HEK293 (cell line): ENCODE measurements at regions not wholly inside any gene's neighbourhood (a gene's known extent, or its start where the extent isn't known, plus 50 kb on each side); places are given as distances from the start of the nearest gene placed in this dataset.

Experiments
- KLF1 ChIP-seq: fragments of 450-650 bp; formaldehyde crosslinking; IDR thresholded peaks from 2 replicates; pipeline ENCODE4 v1.5.1; 2016; ENCODE audit warnings: missing biosample characterization, missing genetic modification characterization
- KLF7 ChIP-seq: fragments of 450-650 bp; formaldehyde crosslinking; IDR thresholded peaks from 2 replicates; pipeline ENCODE4 v1.5.1; 2016; ENCODE audit warnings: missing biosample characterization, missing genetic modification characterization, borderline replicate concordance
- SP2 ChIP-seq: fragments of 450-650 bp; formaldehyde crosslinking; IDR thresholded peaks from 2 replicates; pipeline ENCODE4 v1.5.1; 2016; ENCODE audit warnings: missing biosample characterization, missing genetic modification characterization
- TCF7L2 ChIP-seq: IDR thresholded peaks from 2 replicates; pipeline ENCODE4 v1.6.1; 2011; ENCODE audit warnings: low read depth, mild to moderate bottlenecking, inconsistent platforms, low read length, moderate library complexity, borderline replicate concordance
- YY1 ChIP-seq: fragments of 450-650 bp; formaldehyde crosslinking; IDR thresholded peaks from 2 replicates; pipeline ENCODE4 v1.5.1; 2018; ENCODE audit warnings: missing biosample characterization, missing genetic modification characterization
- ZNF23 ChIP-seq: fragments of 450-650 bp; formaldehyde crosslinking; IDR thresholded peaks from 2 replicates; pipeline ENCODE4 v1.5.1; 2016; ENCODE audit warnings: missing biosample characterization, missing genetic modification characterization, borderline replicate concordance
- ZNF239 ChIP-seq: fragments of 450-650 bp; formaldehyde crosslinking; IDR thresholded peaks from 2 replicates; pipeline ENCODE4 v1.5.1; 2016; ENCODE audit warnings: missing biosample characterization, missing genetic modification characterization
- ZNF302 ChIP-seq: fragments of 450-650 bp; formaldehyde crosslinking; IDR thresholded peaks from 2 replicates; pipeline ENCODE4 v1.5.1; 2016; ENCODE audit warnings: missing biosample characterization, missing genetic modification characterization, low read depth
- ZNF416 ChIP-seq: fragments of 450-650 bp; formaldehyde crosslinking; IDR thresholded peaks from 2 replicates; pipeline ENCODE4 v1.5.1; 2016; ENCODE audit warnings: missing biosample characterization, missing genetic modification characterization
- TF ChIP-seq, protein P1 (sequence below): fragments of 450-650 bp; formaldehyde crosslinking; IDR thresholded peaks from 2 replicates; pipeline ENCODE4 v1.5.1; 2016; ENCODE audit warnings: missing biosample characterization, missing genetic modification characterization
- TF ChIP-seq, protein P2 (sequence below): fragments of 450-650 bp; IDR thresholded peaks from 2 replicates; pipeline ENCODE4 v1.5.1; 2018; ENCODE audit warnings: missing biosample characterization, missing genetic modification characterization
- TF ChIP-seq, protein P3 (sequence below): fragments of 450-650 bp; formaldehyde crosslinking; IDR thresholded peaks from 2 replicates; pipeline ENCODE4 v1.5.1; 2016; ENCODE audit warnings: missing biosample characterization, missing genetic modification characterization
- TF ChIP-seq, protein P4 (sequence below): IDR thresholded peaks from 2 replicates; pipeline ENCODE4 v1.6.1; 2011; ENCODE audit warnings: mild to moderate bottlenecking, low read depth, low read length, borderline replicate concordance

DNA sequence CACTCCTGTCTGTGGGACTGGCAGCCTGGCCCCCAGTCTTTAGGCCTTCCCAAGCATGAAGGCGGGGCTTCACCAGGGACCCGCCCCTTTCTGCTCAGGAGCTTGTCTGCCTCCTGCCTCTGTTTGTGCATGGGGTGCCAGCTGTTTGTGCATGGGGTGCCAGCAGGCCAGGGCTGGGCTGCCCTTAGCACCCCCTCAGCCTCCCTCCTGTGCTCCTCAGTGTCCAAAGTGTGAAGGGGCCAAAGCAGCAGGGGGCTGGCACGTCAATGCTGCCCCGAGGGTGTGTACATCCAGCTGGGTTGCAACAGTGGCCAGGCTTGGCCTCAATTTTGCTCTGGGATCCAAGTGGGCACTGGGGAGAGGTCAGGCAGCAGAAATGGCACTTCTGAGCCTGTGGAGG lies 298.0 kb upstream of the GALNT5 start:
- TF ChIP-seq, protein P1, sequence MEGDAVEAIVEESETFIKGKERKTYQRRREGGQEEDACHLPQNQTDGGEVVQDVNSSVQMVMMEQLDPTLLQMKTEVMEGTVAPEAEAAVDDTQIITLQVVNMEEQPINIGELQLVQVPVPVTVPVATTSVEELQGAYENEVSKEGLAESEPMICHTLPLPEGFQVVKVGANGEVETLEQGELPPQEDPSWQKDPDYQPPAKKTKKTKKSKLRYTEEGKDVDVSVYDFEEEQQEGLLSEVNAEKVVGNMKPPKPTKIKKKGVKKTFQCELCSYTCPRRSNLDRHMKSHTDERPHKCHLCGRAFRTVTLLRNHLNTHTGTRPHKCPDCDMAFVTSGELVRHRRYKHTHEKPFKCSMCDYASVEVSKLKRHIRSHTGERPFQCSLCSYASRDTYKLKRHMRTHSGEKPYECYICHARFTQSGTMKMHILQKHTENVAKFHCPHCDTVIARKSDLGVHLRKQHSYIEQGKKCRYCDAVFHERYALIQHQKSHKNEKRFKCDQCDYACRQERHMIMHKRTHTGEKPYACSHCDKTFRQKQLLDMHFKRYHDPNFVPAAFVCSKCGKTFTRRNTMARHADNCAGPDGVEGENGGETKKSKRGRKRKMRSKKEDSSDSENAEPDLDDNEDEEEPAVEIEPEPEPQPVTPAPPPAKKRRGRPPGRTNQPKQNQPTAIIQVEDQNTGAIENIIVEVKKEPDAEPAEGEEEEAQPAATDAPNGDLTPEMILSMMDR (tag by site-specific recombination), result no peak
- TF ChIP-seq, protein P2, sequence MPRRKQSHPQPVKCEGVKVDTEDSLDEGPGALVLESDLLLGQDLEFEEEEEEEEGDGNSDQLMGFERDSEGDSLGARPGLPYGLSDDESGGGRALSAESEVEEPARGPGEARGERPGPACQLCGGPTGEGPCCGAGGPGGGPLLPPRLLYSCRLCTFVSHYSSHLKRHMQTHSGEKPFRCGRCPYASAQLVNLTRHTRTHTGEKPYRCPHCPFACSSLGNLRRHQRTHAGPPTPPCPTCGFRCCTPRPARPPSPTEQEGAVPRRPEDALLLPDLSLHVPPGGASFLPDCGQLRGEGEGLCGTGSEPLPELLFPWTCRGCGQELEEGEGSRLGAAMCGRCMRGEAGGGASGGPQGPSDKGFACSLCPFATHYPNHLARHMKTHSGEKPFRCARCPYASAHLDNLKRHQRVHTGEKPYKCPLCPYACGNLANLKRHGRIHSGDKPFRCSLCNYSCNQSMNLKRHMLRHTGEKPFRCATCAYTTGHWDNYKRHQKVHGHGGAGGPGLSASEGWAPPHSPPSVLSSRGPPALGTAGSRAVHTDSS, result no peak
- no peak for TF ChIP-seq KLF1 (tag by site-specific recombination)
- no peak for TF ChIP-seq ZNF416
- TF ChIP-seq YY1, result no peak
- no peak for TF ChIP-seq KLF7 (tag by site-specific recombination)
- TF ChIP-seq, protein P3, sequence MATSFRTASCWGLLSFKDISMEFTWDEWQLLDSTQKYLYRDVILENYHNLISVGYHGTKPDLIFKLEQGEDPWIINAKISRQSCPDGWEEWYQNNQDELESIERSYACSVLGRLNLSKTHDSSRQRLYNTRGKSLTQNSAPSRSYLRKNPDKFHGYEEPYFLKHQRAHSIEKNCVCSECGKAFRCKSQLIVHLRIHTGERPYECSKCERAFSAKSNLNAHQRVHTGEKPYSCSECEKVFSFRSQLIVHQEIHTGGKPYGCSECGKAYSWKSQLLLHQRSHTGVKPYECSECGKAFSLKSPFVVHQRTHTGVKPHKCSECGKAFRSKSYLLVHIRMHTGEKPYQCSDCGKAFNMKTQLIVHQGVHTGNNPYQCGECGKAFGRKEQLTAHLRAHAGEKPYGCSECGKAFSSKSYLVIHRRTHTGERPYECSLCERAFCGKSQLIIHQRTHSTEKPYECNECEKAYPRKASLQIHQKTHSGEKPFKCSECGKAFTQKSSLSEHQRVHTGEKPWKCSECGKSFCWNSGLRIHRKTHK, result no peak
- no peak for TF ChIP-seq TCF7L2
- no peak for TF ChIP-seq ZNF23
- TF ChIP-seq ZNF302, result no peak
- TF ChIP-seq, protein P4, sequence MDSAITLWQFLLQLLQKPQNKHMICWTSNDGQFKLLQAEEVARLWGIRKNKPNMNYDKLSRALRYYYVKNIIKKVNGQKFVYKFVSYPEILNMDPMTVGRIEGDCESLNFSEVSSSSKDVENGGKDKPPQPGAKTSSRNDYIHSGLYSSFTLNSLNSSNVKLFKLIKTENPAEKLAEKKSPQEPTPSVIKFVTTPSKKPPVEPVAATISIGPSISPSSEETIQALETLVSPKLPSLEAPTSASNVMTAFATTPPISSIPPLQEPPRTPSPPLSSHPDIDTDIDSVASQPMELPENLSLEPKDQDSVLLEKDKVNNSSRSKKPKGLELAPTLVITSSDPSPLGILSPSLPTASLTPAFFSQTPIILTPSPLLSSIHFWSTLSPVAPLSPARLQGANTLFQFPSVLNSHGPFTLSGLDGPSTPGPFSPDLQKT, result no peak
- no peak for TF ChIP-seq ZNF239 (tag by site-specific recombination)
- TF ChIP-seq SP2 (tag by site-specific recombination), result no peak
